ENCODE measurements at regions not wholly inside any gene's neighbourhood (a gene's known extent, or its start where the extent isn't known, plus 50 kb on each side); places are given as distances from the start of the nearest gene placed in this dataset.

DNA sequence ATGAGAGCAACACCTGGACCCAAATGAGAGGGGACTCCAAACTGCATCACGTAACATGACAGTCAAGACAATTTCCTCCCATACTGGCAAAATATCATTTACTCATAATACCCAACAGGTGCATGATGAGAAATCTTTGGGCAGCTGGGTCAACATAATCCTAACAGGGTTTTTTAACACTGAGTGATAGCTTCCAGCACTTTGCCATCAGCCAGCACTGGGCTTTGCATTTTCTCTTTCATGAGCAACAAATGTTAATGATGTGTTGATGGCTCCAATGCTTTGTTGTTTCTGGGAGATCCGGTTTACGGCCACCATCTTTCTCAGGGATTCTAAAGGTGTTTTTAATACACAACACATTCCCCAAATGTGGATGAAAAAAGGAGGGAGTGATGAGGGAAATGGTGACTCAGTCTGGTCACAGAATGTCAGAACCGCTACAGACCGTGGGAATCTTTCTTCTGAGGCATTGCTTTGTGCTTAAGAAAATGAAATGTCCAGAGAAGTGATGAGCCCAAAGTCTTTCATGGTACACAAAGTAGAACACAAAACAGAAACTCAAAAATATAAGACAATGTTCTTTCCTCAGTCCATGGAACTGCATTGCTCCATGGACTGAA lies 705.7 kb upstream of the IGFBP3 start:
- TF ChIP-seq FOXP2 (optimal IDR thresholded peaks at IDR 0.05; ENCODE audit: borderline replicate concordance, extremely low read depth, extremely low read length, insufficient read depth): no peak
- TF ChIP-seq, protein P1, sequence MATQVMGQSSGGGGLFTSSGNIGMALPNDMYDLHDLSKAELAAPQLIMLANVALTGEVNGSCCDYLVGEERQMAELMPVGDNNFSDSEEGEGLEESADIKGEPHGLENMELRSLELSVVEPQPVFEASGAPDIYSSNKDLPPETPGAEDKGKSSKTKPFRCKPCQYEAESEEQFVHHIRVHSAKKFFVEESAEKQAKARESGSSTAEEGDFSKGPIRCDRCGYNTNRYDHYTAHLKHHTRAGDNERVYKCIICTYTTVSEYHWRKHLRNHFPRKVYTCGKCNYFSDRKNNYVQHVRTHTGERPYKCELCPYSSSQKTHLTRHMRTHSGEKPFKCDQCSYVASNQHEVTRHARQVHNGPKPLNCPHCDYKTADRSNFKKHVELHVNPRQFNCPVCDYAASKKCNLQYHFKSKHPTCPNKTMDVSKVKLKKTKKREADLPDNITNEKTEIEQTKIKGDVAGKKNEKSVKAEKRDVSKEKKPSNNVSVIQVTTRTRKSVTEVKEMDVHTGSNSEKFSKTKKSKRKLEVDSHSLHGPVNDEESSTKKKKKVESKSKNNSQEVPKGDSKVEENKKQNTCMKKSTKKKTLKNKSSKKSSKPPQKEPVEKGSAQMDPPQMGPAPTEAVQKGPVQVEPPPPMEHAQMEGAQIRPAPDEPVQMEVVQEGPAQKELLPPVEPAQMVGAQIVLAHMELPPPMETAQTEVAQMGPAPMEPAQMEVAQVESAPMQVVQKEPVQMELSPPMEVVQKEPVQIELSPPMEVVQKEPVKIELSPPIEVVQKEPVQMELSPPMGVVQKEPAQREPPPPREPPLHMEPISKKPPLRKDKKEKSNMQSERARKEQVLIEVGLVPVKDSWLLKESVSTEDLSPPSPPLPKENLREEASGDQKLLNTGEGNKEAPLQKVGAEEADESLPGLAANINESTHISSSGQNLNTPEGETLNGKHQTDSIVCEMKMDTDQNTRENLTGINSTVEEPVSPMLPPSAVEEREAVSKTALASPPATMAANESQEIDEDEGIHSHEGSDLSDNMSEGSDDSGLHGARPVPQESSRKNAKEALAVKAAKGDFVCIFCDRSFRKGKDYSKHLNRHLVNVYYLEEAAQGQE (IDR thresholded peaks at IDR 0.05; ENCODE audit: insufficient read depth in 1 of 2, low read depth in 2 of 2, low read length in 2 of 2): no peak
- TF ChIP-seq TAF1 (IDR thresholded peaks at IDR 0.05; ENCODE audit: borderline replicate concordance, insufficient read depth, low read length): no peak
- TF ChIP-seq SIN3A (IDR thresholded peaks at IDR 0.05; ENCODE audit: borderline replicate concordance, insufficient read depth, low read length): no peak
- TF ChIP-seq POLR2AphosphoS5 (IDR thresholded peaks at IDR 0.05; ENCODE audit: low read depth, low read length): no peak

DNA sequence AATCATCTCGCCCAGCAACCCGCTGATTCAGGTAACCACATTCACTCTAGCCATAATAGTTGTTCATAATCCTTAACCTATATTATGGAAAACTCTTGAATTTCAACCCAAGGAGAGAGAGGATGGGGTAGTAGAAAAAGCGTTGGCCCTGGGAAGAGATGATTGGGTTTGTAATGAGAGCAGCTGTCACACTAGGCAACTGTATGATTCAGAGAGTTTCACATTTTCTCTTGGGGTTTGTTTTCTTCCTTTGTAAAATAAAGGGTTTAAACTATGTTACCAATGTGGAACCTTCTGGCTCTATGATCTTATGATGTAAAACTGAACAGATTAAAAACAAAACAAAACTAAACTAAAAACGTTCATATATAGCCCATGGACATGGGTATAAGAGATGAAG lies 705.2 kb upstream of the IGFBP3 start:
- TF ChIP-seq SIN3A (IDR thresholded peaks at IDR 0.05; ENCODE audit: borderline replicate concordance, insufficient read depth, low read length) (no peak), POLR2AphosphoS5 (IDR thresholded peaks at IDR 0.05; ENCODE audit: low read depth, low read length) (no peak), FOXP2 (optimal IDR thresholded peaks at IDR 0.05; ENCODE audit: borderline replicate concordance, extremely low read depth, extremely low read length, insufficient read depth) (no peak), TAF1 (IDR thresholded peaks at IDR 0.05; ENCODE audit: borderline replicate concordance, insufficient read depth, low read length) (no peak)
- TF ChIP-seq, protein P1 (IDR thresholded peaks at IDR 0.05; ENCODE audit: insufficient read depth in 1 of 2, low read depth in 2 of 2, low read length in 2 of 2): no peak

DNA sequence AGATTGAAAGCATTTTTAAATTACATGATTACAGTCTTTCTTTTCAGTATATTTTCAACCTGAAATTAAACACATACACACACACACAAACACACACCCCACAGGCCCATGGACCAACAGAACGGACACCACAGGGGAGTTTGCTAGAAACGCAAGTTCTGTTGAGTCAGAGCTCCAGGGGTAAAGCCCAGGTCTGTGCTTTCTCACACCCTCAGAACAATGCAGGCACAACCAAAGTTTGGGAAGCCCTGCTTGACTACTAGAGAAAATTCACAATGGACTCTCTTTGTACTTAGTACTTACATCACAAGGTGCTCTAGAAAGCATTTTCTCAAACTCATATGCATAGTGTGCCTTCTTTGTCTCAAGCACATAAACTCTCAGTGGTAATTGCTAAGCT lies 704.0 kb upstream of the IGFBP3 start:
- TF ChIP-seq, protein P1 (IDR thresholded peaks at IDR 0.05; ENCODE audit: insufficient read depth in 1 of 2, low read depth in 2 of 2, low read length in 2 of 2): no peak
- TF ChIP-seq TAF1 (IDR thresholded peaks at IDR 0.05; ENCODE audit: borderline replicate concordance, insufficient read depth, low read length): no peak
- TF ChIP-seq FOXP2 (optimal IDR thresholded peaks at IDR 0.05; ENCODE audit: borderline replicate concordance, extremely low read depth, extremely low read length, insufficient read depth): no peak
- no peak for TF ChIP-seq SIN3A (IDR thresholded peaks at IDR 0.05; ENCODE audit: borderline replicate concordance, insufficient read depth, low read length)

DNA sequence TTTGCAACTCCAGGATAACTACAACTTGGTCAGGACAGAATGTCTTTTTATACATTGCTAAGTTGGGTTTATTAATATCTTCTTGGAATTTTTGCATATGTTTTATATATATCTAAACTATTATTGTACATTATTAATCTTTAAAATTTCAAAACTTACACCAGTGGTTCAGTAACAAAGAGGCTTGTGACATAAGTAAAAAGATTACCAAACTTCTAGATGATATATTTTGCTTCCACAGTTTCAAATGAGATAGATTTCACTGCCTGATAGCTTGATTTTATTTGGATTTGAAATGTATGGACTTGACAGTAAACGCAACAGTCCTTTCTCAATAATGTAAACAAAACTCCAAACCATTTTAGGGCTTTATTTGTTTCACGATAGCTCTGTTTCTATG lies 701.2 kb upstream of the IGFBP3 start:
- TF ChIP-seq TAF1 (IDR thresholded peaks at IDR 0.05; ENCODE audit: borderline replicate concordance, insufficient read depth, low read length): no peak
- no peak for TF ChIP-seq SIN3A (IDR thresholded peaks at IDR 0.05; ENCODE audit: borderline replicate concordance, insufficient read depth, low read length)
- TF ChIP-seq, protein P1 (IDR thresholded peaks at IDR 0.05; ENCODE audit: insufficient read depth in 1 of 2, low read depth in 2 of 2, low read length in 2 of 2): no peak
- no peak for TF ChIP-seq FOXP2 (optimal IDR thresholded peaks at IDR 0.05; ENCODE audit: borderline replicate concordance, extremely low read depth, extremely low read length, insufficient read depth)
- no peak for TF ChIP-seq POLR2AphosphoS5 (IDR thresholded peaks at IDR 0.05; ENCODE audit: low read depth, low read length)
